CD4-positive, alpha-beta memory T cell (primary cell): ENCODE measurements at regions not wholly inside any gene's neighbourhood (a gene's known extent, or its start where the extent isn't known, plus 50 kb on each side); places are given as distances from the start of the nearest gene placed in this dataset.

Experiments
- CTCF ChIA-PET: fragments of 350-600 bp; sonication (Branson Sonifier 250); formaldehyde crosslinking; loops from one replicate; lab custom pipeline; 2021; ENCODE audit warnings: inconsistent platforms; ENCODE audit not compliant: partially characterized antibody; lab: Charles Lee
- POLR2A ChIA-PET: fragments of 350-600 bp; sonication (Branson Sonifier 250); formaldehyde crosslinking; loops from one replicate; lab custom pipeline; 2021; ENCODE audit not compliant: partially characterized antibody; lab: Charles Lee
- DNase-seq, 5 donors: peaks; one replicate each; pipeline versions ENCODE4 v3.0.0 to v3.0.0-alpha.2; 2020 to 2022; ENCODE audit warnings: mixed read lengths in 1 of 5
- H3K27ac ChIP-seq: one replicate; pipeline ENCODE4 v1.7.0; 2013; ENCODE audit warnings: low read depth, low read length
- H3K27me3 ChIP-seq: 2 replicates; pipeline ENCODE4 v1.7.0; 2013; ENCODE audit warnings: mild to moderate bottlenecking, low read length, moderate library complexity; ENCODE audit not compliant: insufficient read depth
- H3K36me3 ChIP-seq: 2 replicates; pipeline ENCODE4 v1.7.0; 2013; ENCODE audit warnings: mild to moderate bottlenecking, low read length, moderate library complexity; ENCODE audit not compliant: insufficient read depth
- H3K4me1 ChIP-seq: 2 replicates; pipeline ENCODE4 v1.7.0; 2013; ENCODE audit warnings: mild to moderate bottlenecking, low read length, moderate library complexity; ENCODE audit not compliant: insufficient read depth
- H3K4me3 ChIP-seq, 2 donors: one replicate each; pipeline ENCODE4 v1.7.0; 2013; ENCODE audit warnings: low read length in 2 of 2, mild to moderate bottlenecking in 1 of 2
- H3K9me3 ChIP-seq, 2 donors: one replicate each; pipeline ENCODE4 v1.7.0; 2013; ENCODE audit warnings: low read length in 2 of 2, control low read depth in 1 of 2; ENCODE audit not compliant: control insufficient read depth in 1 of 2
- H3K27ac Mint-ChIP-seq, 7 donors: one replicate each; pipeline ENCODE4 v1.8.0; 2020 to 2021; ENCODE audit warnings: mixed read lengths in 7 of 7, mild to moderate bottlenecking in 6 of 7, inconsistent platforms in 3 of 7, moderate library complexity in 3 of 7
- H3K27me3 Mint-ChIP-seq, 2 donors: one replicate each; pipeline ENCODE4 v1.8.0; 2020 to 2021; ENCODE audit warnings: mixed read lengths in 2 of 2
- H3K36me3 Mint-ChIP-seq, 2 donors: one replicate each; pipeline ENCODE4 v1.8.0; 2020 to 2021; ENCODE audit warnings: mixed read lengths in 2 of 2, inconsistent platforms in 1 of 2, mild to moderate bottlenecking in 1 of 2
- H3K4me1 Mint-ChIP-seq, 4 donors: one replicate each; pipeline ENCODE4 v1.8.0; 2020 to 2021; ENCODE audit warnings: mixed read lengths in 4 of 4, mild to moderate bottlenecking in 1 of 4
- H3K4me3 Mint-ChIP-seq, 8 donors: one replicate each; pipeline ENCODE4 v1.8.0; 2020 to 2021; ENCODE audit warnings: mixed read lengths in 8 of 8, mild to moderate bottlenecking in 7 of 8, moderate library complexity in 6 of 8, inconsistent platforms in 3 of 8
- H3K9me3 Mint-ChIP-seq, 8 donors: one replicate each; pipeline ENCODE4 v1.8.0; 2020 to 2021; ENCODE audit warnings: mixed read lengths in 8 of 8, mild to moderate bottlenecking in 5 of 8, inconsistent platforms in 3 of 8, moderate library complexity in 1 of 8
- intact Hi-C: fragments of 100-400 bp; cut with micrococcal nuclease; formaldehyde crosslinking; loops from one replicate; pipeline ENCODE4 v1.15.1; 2023

- H3K27ac ChIP-seq: no peak overlapping the region
- no peaks in the 10 kb centered on the region for H3K27me3 ChIP-seq
- no peak overlapping the region for H3K4me3 Mint-ChIP-seq
- H3K36me3 ChIP-seq: no peaks in the 10 kb centered on the region
- POLR2A ChIA-PET: no interaction called here
- peaks cover 0 to 16% (median 6%) of the 10 kb centered on the region in 8 donors for H3K9me3 Mint-ChIP-seq
- CTCF ChIA-PET: no interaction called here
- no peak for DNase-seq
- no peaks in the 10 kb centered on the region for H3K4me1 Mint-ChIP-seq
- H3K9me3 ChIP-seq: no peaks in the 10 kb centered on the region
- H3K36me3 Mint-ChIP-seq: no peaks in the 10 kb centered on the region
- no peaks in the 10 kb centered on the region for H3K4me1 ChIP-seq
- intact Hi-C loops: no loop called here
- no peaks in the 10 kb centered on the region for H3K27me3 Mint-ChIP-seq
- H3K4me3 ChIP-seq: no peak overlapping the region
- H3K27ac Mint-ChIP-seq: no peak overlapping the region
Observed at GRCh38 chr6:51526922-51527321, 560.5 kb downstream of the PKHD1 start.

DNA sequence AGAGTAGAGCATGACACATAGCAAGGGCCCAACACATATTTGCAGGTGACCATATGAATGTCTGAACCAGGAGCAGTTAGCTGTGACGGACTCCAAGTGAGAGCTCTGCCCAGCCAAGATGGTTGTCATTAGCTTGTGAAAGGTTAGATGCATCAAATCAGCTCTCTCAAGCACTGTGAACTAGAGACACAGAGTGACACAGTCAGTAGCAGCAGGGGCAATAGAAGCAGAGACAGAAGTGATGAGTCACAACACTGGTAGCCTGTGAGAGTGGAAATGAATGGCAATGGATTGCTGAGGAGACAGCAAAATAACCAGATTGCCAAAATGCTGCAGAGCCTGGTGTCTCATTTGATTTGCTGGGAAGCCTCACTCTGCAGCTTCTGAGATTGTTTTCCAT lies 558.9 kb downstream of the PKHD1 start:
- no peak for DNase-seq
- Mint-ChIP-seq H3K27me3 (no peaks in the 10 kb centered on the region), H3K4me1 (no peaks in the 10 kb centered on the region), H3K9me3 (peaks cover 0 to 16% (median 6%) of the 10 kb centered on the region in 8 donors), H3K36me3 (no peaks in the 10 kb centered on the region), H3K4me3 (no peak overlapping the region), H3K27ac (no peak overlapping the region)
- Histone ChIP-seq H3K4me3 (no peak overlapping the region), H3K4me1 (no peaks in the 10 kb centered on the region), H3K27me3 (no peaks in the 10 kb centered on the region), H3K27ac (no peak overlapping the region), H3K9me3 (no peaks in the 10 kb centered on the region), H3K36me3 (no peaks in the 10 kb centered on the region)
- ChIA-PET POLR2A (no interaction called here), CTCF (no interaction called here)
- intact Hi-C loops: no loop called here

DNA sequence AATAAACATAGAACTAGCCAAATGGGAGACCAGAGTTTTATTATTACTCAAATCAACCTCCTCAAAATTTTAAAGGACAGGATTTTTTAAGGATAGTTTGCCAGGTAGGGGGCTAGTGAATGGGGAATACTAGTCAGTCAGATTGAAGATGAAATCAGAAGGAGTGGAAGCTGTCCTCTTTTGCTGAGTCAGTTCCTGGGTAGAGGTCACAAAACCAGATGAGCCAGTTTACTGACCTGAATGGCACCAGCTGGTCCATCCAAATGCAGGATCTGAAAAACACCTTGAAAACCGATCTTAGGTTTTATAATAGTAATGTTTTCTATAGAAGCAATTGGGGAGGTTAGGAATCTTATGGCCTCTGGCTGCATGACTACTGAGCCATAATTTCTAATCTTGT lies 558.2 kb downstream of the PKHD1 start:
- Histone ChIP-seq H3K36me3 (no peaks in the 10 kb centered on the region), H3K27me3 (no peaks in the 10 kb centered on the region), H3K27ac (no peak overlapping the region), H3K9me3 (no peaks in the 10 kb centered on the region), H3K4me3 (no peak overlapping the region), H3K4me1 (no peaks in the 10 kb centered on the region)
- CTCF ChIA-PET: no interaction called here
- peaks cover 0 to 13% (median 6%) of the 10 kb centered on the region in 8 donors for H3K9me3 Mint-ChIP-seq
- H3K27me3 Mint-ChIP-seq: no peaks in the 10 kb centered on the region
- intact Hi-C loops: no loop called here
- no peak overlapping the region for H3K27ac Mint-ChIP-seq
- no peak for DNase-seq
- H3K4me3 Mint-ChIP-seq: no peak overlapping the region
- POLR2A ChIA-PET: no interaction called here
- H3K4me1 Mint-ChIP-seq: no peaks in the 10 kb centered on the region
- H3K36me3 Mint-ChIP-seq: no peaks in the 10 kb centered on the region

DNA sequence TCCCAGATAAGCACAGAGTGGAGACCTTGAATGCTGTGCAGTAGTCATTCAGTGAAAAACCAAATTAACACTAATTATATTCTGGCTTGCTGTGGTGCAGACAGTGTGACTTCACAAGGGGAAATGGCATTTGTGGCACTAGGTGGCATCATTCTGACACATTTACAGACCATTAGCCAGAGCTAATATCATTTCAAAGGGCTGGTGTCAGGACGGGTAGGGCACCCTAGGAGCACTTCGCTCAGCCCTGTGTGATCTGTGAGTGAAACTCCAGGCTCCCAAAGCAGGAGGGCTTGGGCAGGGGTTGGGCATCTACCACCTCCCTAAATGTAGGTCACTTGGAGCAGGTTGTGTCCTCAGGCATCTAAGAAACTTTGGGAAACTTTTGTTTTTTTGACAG lies 555.8 kb downstream of the PKHD1 start:
- CTCF ChIA-PET: no interaction called here
- DNase-seq: no peak
- Mint-ChIP-seq H3K27me3 (no peaks in the 10 kb centered on the region), H3K4me3 (no peak overlapping the region), H3K4me1 (no peaks in the 10 kb centered on the region), H3K36me3 (no peaks in the 10 kb centered on the region), H3K27ac (no peak overlapping the region), H3K9me3 (peaks cover 0 to 16% (median 6%) of the 10 kb centered on the region in 8 donors)
- Histone ChIP-seq H3K27ac (no peak overlapping the region), H3K4me1 (no peaks in the 10 kb centered on the region), H3K4me3 (no peak overlapping the region), H3K36me3 (no peaks in the 10 kb centered on the region), H3K27me3 (no peaks in the 10 kb centered on the region), H3K9me3 (no peaks in the 10 kb centered on the region)
- intact Hi-C loops: no loop called here
- POLR2A ChIA-PET: no interaction called here

GRCh38 chr6:51533962-51534361 lies 553.5 kb downstream of the PKHD1 start:
- intact Hi-C loops: no loop called here
- POLR2A ChIA-PET: no interaction called here
- Histone ChIP-seq H3K9me3 (no peaks in the 10 kb centered on the region), H3K4me3 (no peak overlapping the region), H3K27me3 (no peaks in the 10 kb centered on the region), H3K27ac (no peak overlapping the region), H3K36me3 (no peaks in the 10 kb centered on the region), H3K4me1 (no peaks in the 10 kb centered on the region)
- H3K4me1 Mint-ChIP-seq: no peaks in the 10 kb centered on the region
- H3K36me3 Mint-ChIP-seq: no peaks in the 10 kb centered on the region
- no peak for DNase-seq
- no peak overlapping the region for H3K4me3 Mint-ChIP-seq
- no peak overlapping the region for H3K27ac Mint-ChIP-seq
- H3K9me3 Mint-ChIP-seq: peaks cover 0 to 5% (median 2%) of the 10 kb centered on the region in 8 donors
- H3K27me3 Mint-ChIP-seq: no peaks in the 10 kb centered on the region
- CTCF ChIA-PET: no interaction called here

GRCh38 chr6:51535327-51535726 lies 552.1 kb downstream of the PKHD1 start:
- intact Hi-C loops: no loop called here
- H3K4me3 Mint-ChIP-seq: no peak overlapping the region
- H3K27ac Mint-ChIP-seq: no peak overlapping the region
- H3K9me3 Mint-ChIP-seq: peaks cover 0 to 3% (median 1%) of the 10 kb centered on the region in 8 donors
- H3K4me3 ChIP-seq: no peak overlapping the region
- H3K27me3 ChIP-seq: no peaks in the 10 kb centered on the region
- POLR2A ChIA-PET: no interaction called here
- H3K36me3 Mint-ChIP-seq: no peaks in the 10 kb centered on the region
- no peak for DNase-seq
- H3K27ac ChIP-seq: no peak overlapping the region
- no peaks in the 10 kb centered on the region for H3K4me1 ChIP-seq
- no peaks in the 10 kb centered on the region for H3K27me3 Mint-ChIP-seq
- no peaks in the 10 kb centered on the region for H3K9me3 ChIP-seq
- no peaks in the 10 kb centered on the region for H3K36me3 ChIP-seq
- no peaks in the 10 kb centered on the region for H3K4me1 Mint-ChIP-seq
- CTCF ChIA-PET: no interaction called here

GRCh38 chr6:51536728-51537127 lies 550.7 kb downstream of the PKHD1 start:
- no peaks in the 10 kb centered on the region for H3K4me1 Mint-ChIP-seq
- H3K36me3 Mint-ChIP-seq: no peaks in the 10 kb centered on the region
- intact Hi-C loops: no loop called here
- Histone ChIP-seq H3K4me1 (no peaks in the 10 kb centered on the region), H3K9me3 (no peaks in the 10 kb centered on the region), H3K27me3 (no peaks in the 10 kb centered on the region), H3K4me3 (no peak overlapping the region), H3K27ac (no peak overlapping the region), H3K36me3 (no peaks in the 10 kb centered on the region)
- no peak for DNase-seq
- H3K9me3 Mint-ChIP-seq: peaks cover 0 to 3% (median 0%) of the 10 kb centered on the region in 8 donors
- H3K27me3 Mint-ChIP-seq: no peaks in the 10 kb centered on the region
- H3K27ac Mint-ChIP-seq: no peak overlapping the region
- CTCF ChIA-PET: no interaction called here
- no peak overlapping the region for H3K4me3 Mint-ChIP-seq
- POLR2A ChIA-PET: no interaction called here

GRCh38 chr6:51541847-51542246 lies 545.6 kb downstream of the PKHD1 start:
- no peak overlapping the region for H3K4me3 Mint-ChIP-seq
- no peaks in the 10 kb centered on the region for H3K36me3 Mint-ChIP-seq
- intact Hi-C loops: no loop called here
- no peaks in the 10 kb centered on the region for H3K4me1 Mint-ChIP-seq
- no peak overlapping the region for H3K27ac Mint-ChIP-seq
- H3K4me3 ChIP-seq: no peak overlapping the region
- no peaks in the 10 kb centered on the region for H3K27me3 Mint-ChIP-seq
- ChIA-PET CTCF (no interaction called here), POLR2A (no interaction called here)
- no peaks in the 10 kb centered on the region for H3K4me1 ChIP-seq
- no peak overlapping the region for H3K27ac ChIP-seq
- H3K9me3 Mint-ChIP-seq: peaks cover 0 to 2% (median 0%) of the 10 kb centered on the region in 8 donors
- no peaks in the 10 kb centered on the region for H3K36me3 ChIP-seq
- H3K27me3 ChIP-seq: no peaks in the 10 kb centered on the region
- no peak for DNase-seq
- H3K9me3 ChIP-seq: no peaks in the 10 kb centered on the region
